Liver (tissue), 8 donors: ENCODE measurements at regions not wholly inside any gene's neighbourhood (a gene's known extent, or its start where the extent isn't known, plus 50 kb on each side); places are given as distances from the start of the nearest gene placed in this dataset.
"Not testable (repeated sequence)": the region's sequence is repeated elsewhere in the genome, so short reads cannot be mapped to it uniquely, and the experiment has no call there.

Experiments
- DNase-seq: peaks from one replicate; pipeline ENCODE4 v3.0.0-alpha.2; 2017; ENCODE audit warnings: low spot score
- H3K27ac ChIP-seq, 2 donors: one replicate each; pipeline ENCODE4 v1.7.0; 2013; ENCODE audit warnings: inconsistent platforms in 2 of 2, low read length in 2 of 2, control low read depth in 1 of 2, low read depth in 1 of 2, mild to moderate bottlenecking in 1 of 2
- H3K27me3 ChIP-seq, 4 donors: one replicate each; pipeline versions ENCODE4 v1.6.1 to v1.7.0; 2013; ENCODE audit warnings: low read length in 3 of 4, inconsistent platforms in 1 of 4, mild to moderate bottlenecking in 1 of 4, moderate library complexity in 1 of 4; ENCODE audit not compliant: control insufficient read depth in 4 of 4, insufficient read depth in 4 of 4
- H3K36me3 ChIP-seq, 4 donors: one replicate each; pipeline versions ENCODE4 v1.6.1 to v1.7.0; 2013; ENCODE audit warnings: low read length in 3 of 4, mild to moderate bottlenecking in 3 of 4, low read depth in 1 of 4, moderate library complexity in 1 of 4; ENCODE audit not compliant: control insufficient read depth in 4 of 4, insufficient read depth in 3 of 4
- H3K4me1 ChIP-seq, 4 donors: one replicate each; pipeline versions ENCODE4 v1.6.1 to v1.7.0; 2013; ENCODE audit warnings: low read length in 3 of 4, mild to moderate bottlenecking in 3 of 4, moderate library complexity in 1 of 4; ENCODE audit not compliant: control insufficient read depth in 4 of 4, insufficient read depth in 4 of 4
- H3K4me3 ChIP-seq, 3 donors: one replicate each; pipeline versions ENCODE4 v1.6.1 to v1.7.0; 2013; ENCODE audit warnings: low read length in 3 of 3, control low read depth in 1 of 3, low read depth in 1 of 3, mild to moderate bottlenecking in 1 of 3
- H3K9ac ChIP-seq, 2 donors: one replicate each; pipeline ENCODE4 v1.7.0; 2013; ENCODE audit warnings: low read length in 2 of 2, mild to moderate bottlenecking in 2 of 2, moderate library complexity in 2 of 2, control low read depth in 1 of 2, low read depth in 1 of 2
- H3K9me3 ChIP-seq, 4 donors: one replicate each; pipeline versions ENCODE4 v1.6.1 to v1.7.0; 2013; ENCODE audit warnings: low read length in 3 of 4; ENCODE audit not compliant: control insufficient read depth in 4 of 4
- ATF3 ChIP-seq: IDR thresholded peaks from 2 replicates; pipeline ENCODE4 v1.6.1; 2016; ENCODE audit warnings: antibody characterized with exemption
- CTCF ChIP-seq: fragments of 150-350 bp; IDR thresholded peaks from 2 replicates; pipeline ENCODE4 v1.5.1; 2017; ENCODE audit warnings: improper control_type of control experiment, low read depth, low read length; ENCODE audit not compliant: missing input control
- EGR1 ChIP-seq, 2 donors: IDR thresholded peaks; 2 replicates each; pipeline ENCODE4 v1.6.1; 2016 to 2018; ENCODE audit warnings: antibody characterized with exemption in 2 of 2, low read depth in 2 of 2
- FOXA1 ChIP-seq: IDR thresholded peaks from 2 replicates; pipeline ENCODE4 v1.6.1; 2016; ENCODE audit warnings: antibody characterized with exemption
- FOXA2 ChIP-seq: IDR thresholded peaks from 2 replicates; pipeline ENCODE4 v1.6.1; 2016; ENCODE audit warnings: antibody characterized with exemption
- GABPA ChIP-seq, 2 donors: IDR thresholded peaks in 1 of 2; conservative IDR thresholded peaks in 1 of 2; 2 replicates each; pipeline ENCODE4 v1.6.1; 2016; ENCODE audit warnings: antibody characterized with exemption in 2 of 2, mild to moderate bottlenecking in 1 of 2, moderate library complexity in 1 of 2
- HNF4A ChIP-seq, 2 donors: conservative IDR thresholded peaks; 2 replicates each; pipeline ENCODE4 v1.6.1; 2016; ENCODE audit warnings: antibody characterized with exemption in 2 of 2, mild to moderate bottlenecking in 2 of 2
- HNF4G ChIP-seq: IDR thresholded peaks from 2 replicates; pipeline ENCODE4 v1.6.1; 2016; ENCODE audit warnings: antibody characterized with exemption
- JUND ChIP-seq, 2 donors: IDR thresholded peaks; 2 replicates each; pipeline ENCODE4 v1.6.1; 2016; ENCODE audit warnings: antibody characterized with exemption in 2 of 2
- MAX ChIP-seq: IDR thresholded peaks from 2 replicates; pipeline ENCODE4 v1.6.1; 2016; ENCODE audit warnings: antibody characterized with exemption
- NR2F2 ChIP-seq: IDR thresholded peaks from 2 replicates; pipeline ENCODE4 v1.6.1; 2016; ENCODE audit warnings: antibody characterized with exemption
- RAD21 ChIP-seq, 2 donors: IDR thresholded peaks; 2 replicates each; pipeline ENCODE4 v1.6.1; 2016; ENCODE audit warnings: antibody characterized with exemption in 2 of 2, mild to moderate bottlenecking in 2 of 2
- REST ChIP-seq: IDR thresholded peaks from 2 replicates; pipeline ENCODE4 v1.6.1; 2016; ENCODE audit warnings: antibody characterized with exemption, mild to moderate bottlenecking
- RXRA ChIP-seq, 2 donors: IDR thresholded peaks; 2 replicates each; pipeline ENCODE4 v1.6.1; 2017 to 2018; ENCODE audit warnings: antibody characterized with exemption in 2 of 2, mild to moderate bottlenecking in 1 of 2
- SP1 ChIP-seq: IDR thresholded peaks from 2 replicates; pipeline ENCODE4 v1.6.1; 2018; ENCODE audit warnings: antibody characterized with exemption, mild to moderate bottlenecking
- TAF1 ChIP-seq: conservative IDR thresholded peaks from 2 replicates; pipeline ENCODE4 v1.6.1; 2016; ENCODE audit warnings: antibody characterized with exemption, mild to moderate bottlenecking
- YY1 ChIP-seq: IDR thresholded peaks from 2 replicates; pipeline ENCODE4 v1.6.1; 2016; ENCODE audit warnings: antibody characterized with exemption, mild to moderate bottlenecking
- WGBS: extraction: QIAGEN DNeasy Blood & Tissue Kit; methylation state at CpG from one replicate; pipeline ENCODE4 v1.1.7; 2013; 5-methylcytosine and 5-hydroxymethylcytosine counted together
- donor health status: healthy.
- donor health status: healthy.
- donor health status: healthy.
- donor health status: healthy.
- donor health status: healthy.

GRCh38 chr15:83335542-83335941, 51.1 kb upstream of the BNC1 start:
- not testable (repeated sequence) for H3K4me1 ChIP-seq, H3K36me3 ChIP-seq, H3K27me3 ChIP-seq, DNase-seq, H3K9ac ChIP-seq, H3K27ac ChIP-seq, H3K4me3 ChIP-seq, H3K9me3 ChIP-seq
- 91% methylated on average over 1 of the region's 1 CpG for WGBS

- Histone ChIP-seq H3K27me3 (no peaks in the 10 kb centered on the region), H3K36me3 (no peaks in the 10 kb centered on the region), H3K4me1 (no peaks in the 10 kb centered on the region), H3K27ac (no peak overlapping the region), H3K4me3 (no peak overlapping the region), H3K9me3 (peaks cover 0 to 2% (median 0%) of the 10 kb centered on the region in 4 donors), H3K9ac (no peak overlapping the region)
- 70% methylated on average over 5 of the region's 5 CpGs for WGBS
- no peak for DNase-seq
- no peak for TF ChIP-seq TAF1
- TF ChIP-seq JUND (IDR thresholded peaks at IDR 0.05), result no peak
- no peak for TF ChIP-seq MAX
- no peak for TF ChIP-seq FOXA1
- no peak for TF ChIP-seq CTCF
- no peak for TF ChIP-seq YY1
- TF ChIP-seq RXRA (IDR thresholded peaks at IDR 0.05), result no peak
- no peak for TF ChIP-seq FOXA2
- TF ChIP-seq ATF3, result no peak
- no peak for TF ChIP-seq HNF4A (conservative IDR thresholded peaks at IDR 0.05)
- no peak for TF ChIP-seq SP1
- no peak for TF ChIP-seq REST
- no peak for TF ChIP-seq HNF4G
- TF ChIP-seq GABPA (IDR thresholded peaks at IDR 0.05 in 1 of 2, conservative IDR thresholded peaks at IDR 0.05 in 1 of 2), result no peak
- no peak for TF ChIP-seq NR2F2
Observed at GRCh38 chr15:83339396-83339795, 54.9 kb upstream of the BNC1 start.

GRCh38 chr15:83340087-83340486, 55.6 kb upstream of the BNC1 start:
- Histone ChIP-seq H3K36me3 (no peaks in the 10 kb centered on the region), H3K4me3 (no peak overlapping the region), H3K9me3 (peaks cover 0 to 2% (median 0%) of the 10 kb centered on the region in 4 donors), H3K27ac (no peak overlapping the region), H3K9ac (no peak overlapping the region), H3K27me3 (no peaks in the 10 kb centered on the region), H3K4me1 (no peaks in the 10 kb centered on the region)
- no peak for DNase-seq
- 80% methylated on average over 1 of the region's 1 CpG for WGBS
- TF ChIP-seq SP1, result no peak
- no peak for TF ChIP-seq FOXA1
- no peak for TF ChIP-seq HNF4A (conservative IDR thresholded peaks at IDR 0.05)
- TF ChIP-seq EGR1 (IDR thresholded peaks at IDR 0.05; ENCODE audit: low read depth in 2 of 2), result no peak
- TF ChIP-seq RXRA (IDR thresholded peaks at IDR 0.05), result no peak
- no peak for TF ChIP-seq HNF4G
- no peak for TF ChIP-seq CTCF
- TF ChIP-seq FOXA2, result no peak
- TF ChIP-seq RAD21 (IDR thresholded peaks at IDR 0.05), result no peak
- no peak for TF ChIP-seq GABPA (IDR thresholded peaks at IDR 0.05 in 1 of 2, conservative IDR thresholded peaks at IDR 0.05 in 1 of 2)
- no peak for TF ChIP-seq MAX
- TF ChIP-seq ATF3, result no peak
- TF ChIP-seq TAF1, result no peak
- TF ChIP-seq YY1, result no peak
